Activated CD4-positive, alpha-beta memory T cell treated with anti-CD3 and anti-CD28 coated beads for 36 hours (primary cell): ENCODE measurements at regions not wholly inside any gene's neighbourhood (a gene's known extent, or its start where the extent isn't known, plus 50 kb on each side); places are given as distances from the start of the nearest gene placed in this dataset.

Source experiments
- CTCF ChIA-PET: fragments of 350-600 bp; sonication (Branson Sonifier 250); formaldehyde crosslinking; loops from one replicate; lab custom pipeline; 2021; ENCODE audit warnings: antibody characterized with exemption, inconsistent platforms; lab: Charles Lee
- POLR2A ChIA-PET: fragments of 350-600 bp; sonication (Branson Sonifier 250); formaldehyde crosslinking; loops from one replicate; lab custom pipeline; 2021; ENCODE audit warnings: antibody characterized with exemption; lab: Charles Lee
- DNase-seq: peaks from one replicate; pipeline ENCODE4 v3.0.0-alpha.2; 2020
- H3K27ac Mint-ChIP-seq: one replicate; pipeline ENCODE4 v1.8.0; 2021; ENCODE audit warnings: mixed read lengths
- H3K27me3 Mint-ChIP-seq: one replicate; pipeline ENCODE4 v1.8.0; 2021; ENCODE audit warnings: mixed read lengths
- H3K36me3 Mint-ChIP-seq: one replicate; pipeline ENCODE4 v1.8.0; 2021; ENCODE audit warnings: mixed read lengths
- H3K4me1 Mint-ChIP-seq: one replicate; pipeline ENCODE4 v1.8.0; 2021; ENCODE audit warnings: low read depth, mixed read lengths
- H3K4me3 Mint-ChIP-seq: one replicate; pipeline ENCODE4 v1.8.0; 2021; ENCODE audit warnings: mild to moderate bottlenecking, mixed read lengths
- H3K9me3 Mint-ChIP-seq: one replicate; pipeline ENCODE4 v1.8.0; 2021; ENCODE audit warnings: mixed read lengths
- intact Hi-C: fragments of 100-400 bp; cut with micrococcal nuclease; formaldehyde crosslinking; loops from one replicate; pipeline ENCODE4 v1.15.1; 2023

GRCh38 chr3:174598885-174599439 lies 260.2 kb upstream of the NAALADL2 start:
- intact Hi-C loops, result no loop called here
- Mint-ChIP-seq H3K9me3 (peaks cover 10% of the 10 kb centered on the region), H3K4me3 (no peak overlapping the region), H3K27ac (no peak overlapping the region), H3K4me1 (no peaks in the 10 kb centered on the region), H3K36me3 (no peaks in the 10 kb centered on the region), H3K27me3 (no peaks in the 10 kb centered on the region)
- no peak for DNase-seq
- ChIA-PET POLR2A (no interaction called here), CTCF (no interaction called here)

GRCh38 chr3:174613173-174613572 lies 246.0 kb upstream of the NAALADL2 start:
- Mint-ChIP-seq H3K4me3 (no peak overlapping the region), H3K4me1 (no peaks in the 10 kb centered on the region), H3K9me3 (peaks cover 15% of the 10 kb centered on the region), H3K27ac (no peak overlapping the region), H3K36me3 (peaks cover 1% of the 10 kb centered on the region), H3K27me3 (no peaks in the 10 kb centered on the region)
- intact Hi-C loops, result no loop called here
- POLR2A ChIA-PET, result no interaction called here
- CTCF ChIA-PET, result interaction anchor here (0.9 kb wide), 1 partner anchor 17 kb away, joined by 3 read pairs; no protein-coding TSS in a partner anchor
- no peak for DNase-seq

GRCh38 chr3:174614036-174614435 lies 245.1 kb upstream of the NAALADL2 start:
- ChIA-PET POLR2A (no interaction called here), CTCF (no interaction called here)
- Mint-ChIP-seq H3K4me3 (no peak overlapping the region), H3K36me3 (peaks cover 1% of the 10 kb centered on the region), H3K4me1 (no peaks in the 10 kb centered on the region), H3K27ac (no peak overlapping the region), H3K9me3 (peaks cover 14% of the 10 kb centered on the region), H3K27me3 (no peaks in the 10 kb centered on the region)
- intact Hi-C loops, result no loop called here
- DNase-seq, result no peak

- H3K4me1 Mint-ChIP-seq, result no peaks in the 10 kb centered on the region
- H3K27me3 Mint-ChIP-seq, result no peaks in the 10 kb centered on the region
- intact Hi-C loops, result no loop called here
- no peak overlapping the region for H3K27ac Mint-ChIP-seq
- H3K4me3 Mint-ChIP-seq, result no peak overlapping the region
- H3K9me3 Mint-ChIP-seq, result peaks cover 4% of the 10 kb centered on the region
- CTCF ChIA-PET, result no interaction called here
- DNase-seq, result no peak
- no peaks in the 10 kb centered on the region for H3K36me3 Mint-ChIP-seq
- POLR2A ChIA-PET, result no interaction called here
Observed at GRCh38 chr3:174618368-174619080, 240.6 kb upstream of the NAALADL2 start.

GRCh38 chr3:174619239-174619638 lies 239.9 kb upstream of the NAALADL2 start:
- Mint-ChIP-seq H3K4me3 (no peak overlapping the region), H3K9me3 (peaks cover 4% of the 10 kb centered on the region), H3K27ac (no peak overlapping the region), H3K4me1 (no peaks in the 10 kb centered on the region), H3K27me3 (no peaks in the 10 kb centered on the region), H3K36me3 (no peaks in the 10 kb centered on the region)
- intact Hi-C loops, result no loop called here
- ChIA-PET CTCF (no interaction called here), POLR2A (no interaction called here)
- DNase-seq, result no peak

- H3K4me3 Mint-ChIP-seq, result no peak overlapping the region
- H3K27ac Mint-ChIP-seq, result no peak overlapping the region
- H3K9me3 Mint-ChIP-seq, result no peaks in the 10 kb centered on the region
- ChIA-PET CTCF (no interaction called here), POLR2A (no interaction called here)
- no peaks in the 10 kb centered on the region for H3K36me3 Mint-ChIP-seq
- H3K4me1 Mint-ChIP-seq, result no peaks in the 10 kb centered on the region
- no peak for DNase-seq
- intact Hi-C loops, result no loop called here
- no peaks in the 10 kb centered on the region for H3K27me3 Mint-ChIP-seq
Observed at GRCh38 chr3:174620138-174620537, 239.0 kb upstream of the NAALADL2 start.

GRCh38 chr3:174620855-174621472 lies 238.2 kb upstream of the NAALADL2 start:
- no peaks in the 10 kb centered on the region for H3K9me3 Mint-ChIP-seq
- intact Hi-C loops, result no loop called here
- no peaks in the 10 kb centered on the region for H3K4me1 Mint-ChIP-seq
- POLR2A ChIA-PET, result no interaction called here
- no peak overlapping the region for H3K4me3 Mint-ChIP-seq
- H3K36me3 Mint-ChIP-seq, result no peaks in the 10 kb centered on the region
- no peak overlapping the region for H3K27ac Mint-ChIP-seq
- no peaks in the 10 kb centered on the region for H3K27me3 Mint-ChIP-seq
- CTCF ChIA-PET, result no interaction called here
- DNase-seq, result no peak

- no peaks in the 10 kb centered on the region for H3K4me1 Mint-ChIP-seq
- intact Hi-C loops, result no loop called here
- no peak for DNase-seq
- H3K36me3 Mint-ChIP-seq, result no peaks in the 10 kb centered on the region
- ChIA-PET POLR2A (no interaction called here), CTCF (no interaction called here)
- H3K27me3 Mint-ChIP-seq, result no peaks in the 10 kb centered on the region
- H3K9me3 Mint-ChIP-seq, result peaks cover 12% of the 10 kb centered on the region
- H3K27ac Mint-ChIP-seq, result no peak overlapping the region
- no peak overlapping the region for H3K4me3 Mint-ChIP-seq
Observed at GRCh38 chr3:174633342-174633741, 225.8 kb upstream of the NAALADL2 start.

- no peaks in the 10 kb centered on the region for H3K27me3 Mint-ChIP-seq
- no peak overlapping the region for H3K27ac Mint-ChIP-seq
- CTCF ChIA-PET, result no interaction called here
- H3K4me1 Mint-ChIP-seq, result no peaks in the 10 kb centered on the region
- H3K36me3 Mint-ChIP-seq, result no peaks in the 10 kb centered on the region
- no peak overlapping the region for H3K4me3 Mint-ChIP-seq
- peaks cover 9% of the 10 kb centered on the region for H3K9me3 Mint-ChIP-seq
- no peak for DNase-seq
- intact Hi-C loops, result no loop called here
- POLR2A ChIA-PET, result no interaction called here
Observed at GRCh38 chr3:174636451-174636850, 222.7 kb upstream of the NAALADL2 start.

- no peak for DNase-seq
- POLR2A ChIA-PET, result no interaction called here
- no peaks in the 10 kb centered on the region for H3K4me1 Mint-ChIP-seq
- H3K27me3 Mint-ChIP-seq, result no peaks in the 10 kb centered on the region
- CTCF ChIA-PET, result no interaction called here
- no peaks in the 10 kb centered on the region for H3K36me3 Mint-ChIP-seq
- H3K9me3 Mint-ChIP-seq, result peaks cover 8% of the 10 kb centered on the region
- intact Hi-C loops, result no loop called here
- no peak overlapping the region for H3K27ac Mint-ChIP-seq
- no peak overlapping the region for H3K4me3 Mint-ChIP-seq
Observed at GRCh38 chr3:174639406-174639805, 219.7 kb upstream of the NAALADL2 start.

GRCh38 chr3:174639970-174640369 lies 219.2 kb upstream of the NAALADL2 start:
- intact Hi-C loops, result no loop called here

GRCh38 chr3:174640932-174641331 lies 218.2 kb upstream of the NAALADL2 start:
- Mint-ChIP-seq H3K4me3 (no peak overlapping the region), H3K27me3 (no peaks in the 10 kb centered on the region), H3K9me3 (peaks cover 7% of the 10 kb centered on the region), H3K27ac (no peak overlapping the region), H3K36me3 (no peaks in the 10 kb centered on the region), H3K4me1 (no peaks in the 10 kb centered on the region)
- POLR2A ChIA-PET, result no interaction called here
- no peak for DNase-seq
- intact Hi-C loops, result no loop called here
- CTCF ChIA-PET, result interaction anchor here (0.6 kb wide), 1 partner anchor 124 kb away, joined by 3 read pairs; no protein-coding TSS in a partner anchor

More at GRCh38 chr3:174639970-174640369, 219.2 kb upstream of the NAALADL2 start:
- DNase-seq, result no peak
- H3K27me3 Mint-ChIP-seq, result no peaks in the 10 kb centered on the region
- POLR2A ChIA-PET, result no interaction called here
- H3K36me3 Mint-ChIP-seq, result no peaks in the 10 kb centered on the region
- no peak overlapping the region for H3K27ac Mint-ChIP-seq
- no peak overlapping the region for H3K4me3 Mint-ChIP-seq
- peaks cover 8% of the 10 kb centered on the region for H3K9me3 Mint-ChIP-seq
- CTCF ChIA-PET, result no interaction called here
- H3K4me1 Mint-ChIP-seq, result no peaks in the 10 kb centered on the region

GRCh38 chr3:174644287-174644686 lies 214.8 kb upstream of the NAALADL2 start:
- no peaks in the 10 kb centered on the region for H3K27me3 Mint-ChIP-seq
- no peaks in the 10 kb centered on the region for H3K4me1 Mint-ChIP-seq
- no peak overlapping the region for H3K4me3 Mint-ChIP-seq
- POLR2A ChIA-PET, result no interaction called here
- no peak for DNase-seq
- CTCF ChIA-PET, result no interaction called here
- H3K36me3 Mint-ChIP-seq, result no peaks in the 10 kb centered on the region
- intact Hi-C loops, result no loop called here
- H3K27ac Mint-ChIP-seq, result no peak overlapping the region
- H3K9me3 Mint-ChIP-seq, result peaks cover 2% of the 10 kb centered on the region
